ENCODE measurements at regions not wholly inside any gene's neighbourhood (a gene's known extent, or its start where the extent isn't known, plus 50 kb on each side); places are given as distances from the start of the nearest gene placed in this dataset.
"Not testable (repeated sequence)": the region's sequence is repeated elsewhere in the genome, so short reads cannot be mapped to it uniquely, and the experiment has no call there.

DNA sequence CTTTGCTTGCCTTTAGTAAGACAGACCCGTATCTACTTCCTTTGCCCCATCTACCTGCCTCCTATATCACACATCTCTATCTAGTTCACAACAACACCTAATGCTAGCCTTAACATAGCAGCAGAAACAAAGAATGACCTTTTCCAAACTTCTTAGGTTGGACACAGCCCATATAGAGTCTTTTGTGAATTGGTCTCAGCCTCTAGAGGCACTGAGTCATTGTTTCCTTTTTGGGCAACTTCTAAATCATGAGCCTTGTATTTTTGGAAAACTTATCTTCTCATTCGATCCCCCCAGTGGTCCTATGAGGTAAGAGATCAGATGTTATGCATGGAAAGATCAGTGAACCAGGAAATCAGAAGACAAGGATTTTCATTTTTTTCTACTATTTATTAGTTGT lies 679.4 kb upstream of the USP24 start:
- DNase-seq: no peak

DNA sequence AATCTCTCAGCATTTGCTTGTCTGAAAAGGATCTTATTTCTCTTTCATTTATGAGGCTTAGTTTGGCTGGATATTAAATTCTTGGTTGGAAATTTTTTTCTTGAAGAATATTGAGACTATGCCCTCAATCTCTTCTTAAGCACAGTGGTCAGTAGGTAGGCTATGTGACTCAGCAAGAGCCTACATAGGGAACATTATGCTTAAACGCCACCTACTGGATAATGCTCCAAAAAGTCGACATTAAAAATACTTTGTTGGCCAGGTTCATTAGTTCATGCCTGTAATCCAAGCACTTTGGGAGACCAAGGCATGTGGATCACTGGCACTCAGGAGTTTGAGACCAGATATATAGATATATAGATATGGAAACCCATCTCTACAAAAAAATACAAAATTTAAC lies 678.0 kb upstream of the USP24 start:
- DNase-seq: no peak

DNA sequence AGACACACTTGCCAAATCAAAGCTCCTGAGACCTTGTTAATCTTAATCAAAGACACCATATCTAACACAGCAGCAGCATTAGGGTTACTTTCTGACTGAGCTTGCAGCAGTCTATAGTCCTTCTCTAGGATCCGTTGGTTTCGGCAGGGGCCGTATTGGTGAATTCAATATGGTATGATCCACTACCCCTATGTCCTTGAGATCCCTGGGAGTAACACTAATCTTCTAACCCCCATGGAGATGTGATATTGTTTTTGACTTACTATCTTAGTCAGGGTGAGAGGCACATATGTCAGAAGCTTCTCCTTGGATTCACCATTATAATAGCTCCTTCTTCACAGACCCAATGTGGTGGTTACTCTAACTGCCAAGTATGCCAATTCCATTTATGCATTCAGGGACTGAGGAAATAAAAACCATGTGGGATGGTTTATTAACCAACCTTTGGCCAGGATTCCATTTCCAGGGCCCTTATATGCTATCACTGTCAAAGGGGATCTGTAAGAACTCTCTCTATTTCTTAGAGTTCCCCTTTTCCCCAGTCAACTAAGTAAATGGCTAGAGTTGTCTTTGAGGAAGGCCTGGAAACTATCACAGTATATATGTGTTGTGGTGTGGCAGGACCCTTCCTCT lies 673.6 kb upstream of the USP24 start:
- no peak for DNase-seq

DNA sequence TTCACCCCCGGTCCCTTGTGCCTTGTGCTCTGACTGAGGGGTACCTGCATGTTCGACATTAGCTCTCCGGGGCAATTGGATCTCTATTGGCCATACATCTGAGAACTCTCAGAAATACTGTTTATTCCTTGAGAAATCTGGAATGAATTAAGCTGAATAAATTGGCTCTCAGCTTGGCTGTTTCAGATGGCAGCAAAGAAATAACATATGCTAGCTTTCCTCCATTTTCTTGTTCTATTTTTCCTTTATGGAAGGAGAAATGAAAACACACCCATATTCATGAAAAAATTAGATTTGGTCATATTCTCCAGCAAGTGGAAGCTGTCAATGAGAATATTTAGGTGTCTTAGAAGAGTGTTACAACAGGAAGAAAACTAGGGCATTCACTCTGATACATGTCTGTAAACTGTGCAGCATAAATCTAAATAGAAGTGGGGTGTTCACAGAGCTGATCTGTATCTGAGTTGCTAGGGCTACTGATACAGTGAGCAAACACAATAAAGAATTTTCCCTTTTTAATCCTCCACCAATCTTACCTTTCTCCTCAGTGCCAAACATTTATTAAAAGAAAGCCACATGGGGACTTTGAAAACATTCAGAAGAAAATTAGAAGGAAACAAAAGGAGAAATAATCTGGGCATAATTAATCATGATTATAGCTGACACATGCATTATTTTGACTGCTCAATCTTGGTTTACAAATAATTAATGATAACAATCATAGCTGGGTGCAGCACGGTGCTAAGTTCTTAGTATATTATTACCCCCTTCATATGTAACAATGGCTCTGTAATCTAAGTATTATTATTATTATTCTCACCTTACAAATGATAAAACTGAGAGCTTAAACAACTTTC lies 671.9 kb upstream of the USP24 start:
- no peak for DNase-seq

DNA sequence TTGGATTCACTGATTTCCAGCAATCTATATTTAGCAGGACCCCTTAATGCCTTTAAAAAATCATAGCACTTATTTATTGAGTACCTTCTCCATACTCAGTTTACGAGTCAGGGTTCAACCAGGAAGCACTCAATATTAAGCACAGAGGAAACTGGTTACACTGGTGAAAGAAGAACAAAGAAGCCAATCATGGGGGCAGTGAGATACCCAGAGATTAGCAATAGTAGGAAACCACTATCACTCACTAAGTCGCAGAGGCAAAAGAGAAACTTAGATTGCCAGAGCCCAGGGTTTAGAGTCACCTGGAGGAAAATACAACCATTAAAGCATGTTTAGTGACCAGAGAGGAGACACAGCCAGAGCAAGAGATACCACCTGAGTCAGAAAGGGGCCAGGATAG lies 670.5 kb upstream of the USP24 start:
- no peak for DNase-seq

DNA sequence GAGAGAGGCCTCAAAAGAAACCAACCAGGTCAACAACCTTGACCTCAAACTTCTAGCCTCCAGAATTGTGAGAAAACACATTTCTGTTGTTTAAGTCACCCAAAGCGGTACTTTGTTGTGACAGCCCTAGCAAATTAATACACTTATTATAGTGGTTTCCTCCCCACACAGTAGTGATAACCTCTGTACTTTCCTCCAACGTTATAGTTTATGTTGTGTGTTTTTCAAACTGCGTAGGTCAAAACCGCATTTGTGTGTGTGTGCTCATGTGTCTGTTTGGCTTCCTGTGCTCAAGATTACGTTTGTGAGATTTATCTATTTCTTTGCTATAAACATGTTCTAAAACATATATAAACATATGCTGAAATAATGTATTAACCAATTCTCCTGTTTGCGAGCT lies 667.8 kb upstream of the USP24 start:
- DNase-seq: no peak

DNA sequence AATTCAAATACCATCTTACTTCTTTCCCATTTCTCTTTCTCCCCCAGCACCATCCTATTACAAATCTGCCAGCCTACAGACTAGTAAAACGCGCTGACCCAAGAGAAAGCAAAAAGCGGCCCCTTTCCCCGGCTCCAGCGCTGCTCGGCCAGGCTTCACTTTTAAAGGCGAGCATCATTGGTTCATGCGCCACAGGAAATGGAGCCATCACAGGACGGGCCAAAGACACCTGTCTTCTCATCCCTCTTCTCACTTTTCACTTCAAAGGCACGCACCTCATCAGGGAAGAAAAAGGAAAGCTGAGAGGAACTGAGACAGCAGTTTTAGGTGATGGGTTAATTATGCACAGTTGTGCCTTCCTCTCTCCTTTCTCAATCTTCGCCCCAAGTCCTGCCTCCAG lies 664.2 kb upstream of the USP24 start:
- no peak for DNase-seq

DNA sequence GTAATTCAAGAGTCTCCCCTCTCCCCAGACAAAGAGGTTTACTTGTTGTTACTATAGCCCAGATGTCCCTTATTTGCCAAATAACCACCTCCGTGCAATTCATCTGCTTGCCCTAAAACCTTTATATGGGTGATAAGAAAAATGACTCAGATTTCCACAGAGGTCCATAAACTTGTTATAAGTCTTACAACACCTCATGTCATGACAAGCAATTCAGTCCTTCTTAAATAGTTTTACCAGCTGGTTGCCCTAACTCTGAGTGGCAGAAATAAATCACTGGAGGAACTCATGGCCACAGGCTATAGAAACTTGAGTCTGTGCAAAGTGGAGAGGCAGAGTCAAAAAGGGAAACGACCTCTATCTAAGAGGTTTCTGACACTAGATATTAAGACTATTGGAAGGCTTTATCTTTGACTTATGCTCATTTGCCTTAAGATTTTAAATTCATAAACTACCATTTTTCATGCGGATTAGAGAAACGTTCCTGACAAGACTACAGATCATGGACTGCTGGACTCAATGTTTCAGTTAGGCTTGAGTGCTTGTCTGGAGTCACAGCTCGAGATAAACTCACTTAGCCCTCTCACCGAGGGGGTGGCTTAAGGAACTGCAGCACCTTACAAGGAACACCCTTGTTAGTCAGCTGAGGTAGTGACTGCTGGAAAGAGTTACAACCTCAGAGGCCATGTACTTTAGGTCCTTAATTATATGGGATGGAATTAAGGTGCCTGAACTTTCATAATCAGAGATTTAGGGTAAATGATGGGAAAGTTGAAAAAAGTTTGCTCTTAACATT lies 662.5 kb upstream of the USP24 start:
- DNase-seq: no peak

DNA sequence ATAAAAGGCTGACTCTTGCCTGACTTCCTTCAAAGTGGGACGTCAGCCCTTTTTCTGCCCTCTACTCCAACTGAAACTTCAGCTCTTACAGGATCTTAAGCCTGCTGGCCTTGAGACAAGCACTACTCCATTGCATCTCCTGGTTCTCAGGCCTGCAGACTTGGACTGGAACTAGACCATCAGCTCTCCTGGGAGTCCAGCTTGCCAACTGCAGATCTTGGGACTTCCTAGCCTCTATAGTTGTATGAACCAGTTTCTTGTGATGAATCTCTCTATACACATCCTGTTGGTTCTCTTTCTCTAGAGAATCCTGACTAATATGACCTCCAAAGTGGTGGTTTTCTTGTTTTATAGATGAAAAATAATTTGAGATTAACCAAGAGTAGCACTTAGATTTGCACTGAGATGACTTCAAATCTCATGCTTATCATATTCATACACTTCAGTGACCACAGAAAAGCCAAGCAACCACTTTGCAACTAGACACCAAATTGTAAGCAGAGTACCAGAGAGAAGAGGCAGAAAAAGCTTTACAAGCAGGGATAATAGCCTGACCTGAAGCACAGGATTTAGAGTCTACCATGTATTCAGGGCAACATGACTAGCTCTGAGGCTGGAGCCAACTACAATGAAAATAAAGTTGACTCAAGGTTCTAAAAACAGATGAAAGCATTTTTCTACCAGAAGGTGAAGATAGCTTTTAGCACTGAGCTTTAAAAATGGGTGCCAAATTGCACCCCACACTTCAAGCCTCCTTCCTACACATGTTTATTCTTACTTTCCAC lies 661.3 kb upstream of the USP24 start:
- no peak for DNase-seq

DNA sequence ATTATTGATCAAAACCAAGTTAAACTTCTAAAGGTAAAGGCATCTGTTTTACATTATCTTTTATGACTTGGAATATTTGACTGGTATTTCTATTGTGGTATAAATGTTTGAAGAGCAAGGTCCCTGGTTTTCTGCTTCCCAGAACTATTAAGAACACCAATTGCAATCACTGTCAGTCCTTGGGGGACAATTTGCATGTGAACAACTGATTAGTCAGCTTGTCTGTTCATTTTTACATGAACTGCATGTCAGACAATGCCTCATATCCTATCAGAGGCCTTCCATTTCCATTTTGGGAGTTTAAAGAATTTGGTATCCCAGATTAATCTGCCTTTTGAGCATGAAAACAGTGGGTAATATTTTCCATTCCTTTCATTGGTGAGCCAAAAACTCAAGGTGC lies 654.9 kb upstream of the USP24 start:
- DNase-seq: no peak

DNA sequence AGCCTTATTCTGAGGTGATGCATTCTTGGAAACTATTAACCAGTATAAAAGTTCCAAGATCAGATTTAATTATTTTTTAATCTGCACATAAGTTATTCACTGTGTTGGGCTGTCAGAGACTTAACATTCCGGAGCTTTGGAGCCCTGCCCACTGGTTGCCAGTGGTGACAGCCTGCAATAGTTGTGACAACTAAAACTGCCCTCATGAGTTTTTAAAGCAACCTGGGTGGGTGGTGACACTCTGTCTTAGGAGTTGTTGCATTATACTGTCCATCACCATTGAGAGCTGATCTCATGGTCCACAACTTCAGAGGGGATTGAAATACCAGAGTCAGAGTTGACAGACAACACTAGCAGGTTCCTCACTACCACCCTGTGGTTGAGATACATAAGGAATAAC lies 653.9 kb upstream of the USP24 start:
- DNase-seq: no peak

DNA sequence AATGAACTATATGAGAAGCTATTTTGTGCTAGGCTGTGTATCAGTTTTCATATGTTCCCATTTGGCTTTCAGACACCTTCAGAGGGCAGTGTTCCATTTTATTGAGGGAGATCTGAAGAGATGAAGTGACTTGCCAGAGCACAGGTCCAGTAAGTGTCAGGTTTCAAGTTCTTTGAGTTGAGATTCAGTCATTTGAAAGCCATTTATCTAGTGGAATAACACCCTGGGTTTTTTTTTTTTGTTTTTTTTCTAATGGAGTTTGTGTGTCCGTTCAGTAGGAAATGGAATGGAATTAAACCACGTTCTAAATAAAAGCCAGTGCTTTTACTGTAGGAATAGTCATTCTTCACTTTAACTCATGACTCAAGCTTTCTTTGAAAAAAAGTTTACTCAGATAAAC lies 652.9 kb upstream of the USP24 start:
- DNase-seq: no peak

DNA sequence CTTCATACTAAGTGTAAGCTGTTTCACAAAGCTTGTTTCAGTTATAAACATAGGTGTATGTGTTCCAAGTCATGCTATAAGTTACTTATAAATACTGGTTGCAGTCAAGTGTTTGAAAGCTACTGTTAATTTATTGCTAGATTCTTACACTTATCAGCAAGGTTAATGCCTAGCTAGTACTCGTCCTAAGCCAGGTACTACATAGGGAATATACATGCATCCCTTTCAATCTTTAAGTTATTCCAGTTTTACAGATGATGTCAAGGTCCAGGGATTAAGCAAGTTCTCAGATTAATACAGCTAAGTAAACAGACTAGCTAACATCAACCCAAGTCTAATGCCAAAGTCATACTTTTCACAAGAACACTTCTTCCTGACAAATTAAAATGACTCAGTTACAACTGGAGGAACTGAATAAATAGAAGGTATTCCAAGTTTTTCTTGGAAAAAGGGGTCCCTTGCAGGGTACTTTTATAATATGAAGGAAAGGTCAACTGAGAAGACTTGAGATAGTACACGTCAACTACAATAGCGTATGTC lies 652.2 kb upstream of the USP24 start:
- DNase-seq: no peak

DNA sequence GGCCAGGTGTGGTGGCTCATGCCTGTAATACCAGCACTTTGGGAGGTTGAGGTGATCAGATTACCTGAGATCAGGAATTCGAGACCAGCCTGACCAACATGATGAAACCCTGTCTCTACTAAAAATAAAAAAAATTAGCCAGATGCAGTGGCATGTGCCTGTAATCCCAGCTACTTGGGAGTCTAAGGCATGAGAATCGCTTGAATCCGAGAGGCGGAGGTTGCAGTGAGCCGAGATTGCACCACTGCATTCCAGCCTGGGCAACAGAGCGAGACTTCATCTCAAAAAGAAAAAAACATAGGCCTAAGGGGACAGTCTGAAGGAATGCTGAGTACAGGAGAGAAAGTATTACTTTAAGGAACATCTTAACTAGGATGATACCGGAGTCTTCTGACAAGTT lies 650.6 kb upstream of the USP24 start:
- not testable (repeated sequence) for DNase-seq

DNA sequence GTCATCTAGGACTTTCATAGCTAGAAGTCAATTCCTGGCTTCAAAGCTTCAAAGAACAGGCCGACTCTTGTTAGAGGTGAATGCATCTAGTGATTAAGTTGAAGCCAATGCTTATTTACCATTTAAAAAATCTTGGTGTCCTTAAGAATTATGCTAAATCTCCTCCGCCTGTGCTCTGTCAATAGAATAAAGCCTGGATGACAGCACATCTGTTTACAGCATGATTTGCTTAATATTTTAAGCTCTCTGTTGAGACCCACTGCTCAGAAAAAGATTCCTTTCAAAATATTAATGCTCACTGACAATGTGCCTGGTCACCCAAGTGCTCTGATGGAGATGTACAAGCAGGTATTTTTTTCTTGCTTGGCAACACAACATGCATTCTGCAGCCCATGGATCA lies 649.1 kb upstream of the USP24 start:
- no peak for DNase-seq

DNA sequence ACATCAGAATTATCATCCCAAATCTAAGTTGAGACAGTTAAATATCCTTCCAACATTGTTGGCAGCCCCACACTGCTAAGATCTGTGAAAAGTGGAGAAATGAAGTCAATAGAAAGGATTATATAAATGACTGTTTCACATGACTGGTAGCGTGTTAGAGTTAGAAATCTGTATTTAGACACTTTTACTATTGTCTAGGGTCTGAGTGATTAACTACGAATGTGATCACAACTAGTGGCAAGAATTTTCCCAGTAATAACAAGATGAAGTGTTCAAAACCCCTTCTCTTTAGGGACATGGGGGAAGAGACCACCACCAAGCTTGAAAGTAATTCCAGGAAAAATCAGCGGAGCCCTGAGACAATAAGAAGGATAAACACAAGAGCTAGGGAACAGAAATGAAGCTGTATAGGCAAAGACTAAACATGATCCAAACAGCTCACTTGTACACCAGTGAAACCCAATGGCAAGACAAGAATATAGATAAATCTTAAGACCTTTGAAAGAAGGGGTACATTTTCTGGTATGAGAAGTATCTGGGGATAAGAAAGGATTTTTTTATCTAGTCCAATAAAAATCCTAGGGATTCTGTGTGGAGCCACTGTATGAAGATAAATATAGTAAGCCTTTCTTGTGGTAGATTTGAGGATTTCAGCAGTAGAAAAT lies 646.6 kb upstream of the USP24 start:
- no peak for DNase-seq

DNA sequence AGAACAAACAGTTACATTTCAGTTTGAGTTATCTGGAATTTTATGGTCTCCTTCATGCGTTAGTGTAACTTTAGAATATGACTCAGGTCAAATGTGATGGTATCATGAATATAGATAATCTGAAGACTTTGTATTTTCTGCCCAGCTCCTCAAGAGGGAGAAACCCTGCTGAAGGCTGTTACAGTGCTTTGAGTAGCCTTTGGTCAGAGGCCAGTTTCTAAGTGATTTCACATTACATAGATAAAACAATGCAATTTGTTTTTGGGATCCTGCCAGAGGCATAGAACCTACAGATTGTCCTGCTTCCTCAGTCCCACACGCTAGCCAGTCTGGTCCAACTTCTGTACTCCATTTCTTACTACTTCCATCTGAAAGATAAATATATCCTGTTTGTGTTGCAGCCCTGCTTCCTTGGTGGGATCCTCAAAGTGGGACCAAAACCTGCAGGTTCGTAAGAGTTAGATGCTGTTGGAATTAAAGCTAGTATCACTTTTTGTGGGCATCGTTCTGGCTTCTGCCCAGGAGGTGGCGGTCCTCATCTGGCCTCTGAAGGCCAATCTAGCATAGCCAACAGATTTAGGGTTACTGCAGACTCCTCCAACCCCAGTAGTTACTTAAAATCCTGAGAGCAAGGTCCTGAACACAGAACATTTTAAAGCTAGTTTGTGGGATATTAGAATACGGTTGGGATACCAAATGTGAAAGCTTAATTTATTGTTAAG lies 645.8 kb upstream of the USP24 start:
- DNase-seq: no peak

DNA sequence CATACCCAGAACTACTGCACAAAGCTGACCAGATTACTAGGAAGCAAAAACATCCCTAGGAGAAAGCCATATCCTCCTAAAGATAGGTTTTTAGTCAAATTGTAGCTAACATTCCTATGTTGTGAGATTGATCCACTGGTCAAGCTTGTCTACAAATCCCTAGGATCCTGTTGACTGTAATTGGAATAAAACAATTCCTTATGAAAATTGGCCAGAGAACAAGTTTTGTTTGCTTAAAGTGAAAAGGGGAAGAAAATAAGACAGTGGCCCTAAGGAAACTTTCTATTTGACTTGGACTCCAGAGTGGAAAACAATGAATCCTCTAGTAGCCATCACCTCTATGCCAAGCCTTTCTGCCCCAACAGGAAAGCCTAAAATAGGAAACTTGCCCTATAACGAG lies 645.2 kb upstream of the USP24 start:
- DNase-seq: no peak

DNA sequence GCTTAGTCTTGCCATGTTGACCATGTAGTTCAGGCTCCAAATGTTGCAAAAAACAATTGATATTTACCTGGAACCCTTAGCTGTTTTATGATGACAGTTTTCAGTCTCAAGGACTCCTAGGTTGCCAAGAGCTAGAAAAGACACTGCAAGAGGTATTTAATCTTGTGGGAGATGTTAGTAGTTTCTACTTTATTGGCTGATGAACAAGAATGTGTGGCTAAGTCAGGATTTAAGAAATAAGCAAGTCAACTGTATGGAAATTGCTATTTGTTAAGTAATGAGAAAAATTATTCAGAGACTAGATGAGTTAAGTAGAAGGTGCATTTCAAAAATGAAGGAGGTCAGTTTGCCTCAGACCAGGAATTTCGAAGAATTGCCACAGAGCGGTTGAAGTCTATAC lies 639.7 kb upstream of the USP24 start:
- DNase-seq: no peak

DNA sequence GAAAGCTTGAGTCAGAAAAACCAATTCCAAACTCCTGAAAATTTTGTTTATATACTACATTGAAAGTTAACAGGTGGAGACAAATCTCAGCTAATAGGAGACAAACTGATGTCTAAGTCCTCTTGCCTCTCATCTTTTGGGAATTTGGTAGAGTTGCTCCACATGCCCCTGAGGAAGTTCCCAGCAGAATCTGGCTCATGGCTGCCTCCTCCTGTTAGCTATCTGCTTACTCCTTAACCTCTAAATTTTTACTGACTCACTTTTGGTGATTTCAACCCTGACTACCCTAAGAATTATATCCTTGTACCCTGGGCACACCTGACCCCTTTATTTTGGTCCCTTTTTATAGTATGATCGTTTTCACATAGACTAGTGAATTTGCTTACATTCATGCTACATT lies 633.7 kb upstream of the USP24 start:
- DNase-seq: no peak

DNA sequence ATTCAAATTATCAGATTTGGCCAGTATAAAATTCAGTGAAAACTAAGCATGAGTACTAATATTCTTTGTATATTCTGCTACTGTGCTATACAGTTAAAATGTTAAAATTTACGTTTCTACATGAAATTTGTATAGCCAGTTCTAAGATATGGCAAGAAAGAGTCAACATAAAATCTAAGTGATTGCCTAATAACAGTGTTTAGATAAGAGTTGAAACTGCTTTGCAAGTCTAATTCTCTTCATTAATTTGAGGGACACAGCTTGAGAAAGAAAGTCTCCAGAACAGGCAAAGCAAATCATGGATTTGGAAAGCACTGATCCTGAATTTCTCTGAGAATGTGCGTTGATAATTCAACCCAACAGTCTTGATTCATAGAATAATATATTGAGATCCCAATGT lies 630.9 kb upstream of the USP24 start:
- DNase-seq: no peak

DNA sequence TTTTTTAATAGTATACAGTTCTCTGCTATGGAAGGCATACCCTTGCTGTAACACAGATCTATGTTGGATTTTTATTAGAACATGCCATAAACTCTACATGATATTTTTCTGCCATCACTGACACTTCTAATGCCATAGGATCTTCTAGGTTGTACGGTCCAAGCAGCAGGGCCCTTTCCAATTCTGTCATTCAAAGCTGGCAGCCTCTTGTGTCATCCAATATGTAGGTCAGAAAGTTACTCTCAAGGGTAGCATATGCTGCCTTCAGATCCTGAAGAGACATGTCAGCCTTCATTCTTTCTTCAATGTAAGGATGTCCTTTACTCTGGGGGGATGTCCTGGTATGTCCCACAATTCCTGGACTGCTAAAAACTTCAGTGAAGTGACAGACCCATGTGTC lies 629.2 kb upstream of the USP24 start:
- no peak for DNase-seq
